HL-60 (cell line): ENCODE measurements at regions not wholly inside any gene's neighbourhood (a gene's known extent, or its start where the extent isn't known, plus 50 kb on each side); places are given as distances from the start of the nearest gene placed in this dataset.

ENCODE experiments used
- CTCF ChIP-seq: IDR thresholded peaks from one replicate; pipeline ENCODE4 v1.5.1; 2011; ENCODE audit warnings: low read length, control low read depth, inconsistent platforms; ENCODE audit not compliant: insufficient read depth
- POLR2AphosphoS5 ChIP-seq: IDR thresholded peaks from 2 replicates; pipeline ENCODE4 v1.6.1; 2012; ENCODE audit warnings: low read depth
- REST ChIP-seq: IDR thresholded peaks from 2 replicates; pipeline ENCODE4 v1.6.1; 2012; ENCODE audit warnings: low read depth; ENCODE audit not compliant: insufficient replicate concordance

GRCh38 chr6:19571176-19571575 is 266.0 kb upstream of the ID4 start:
- TF ChIP-seq REST (no peak), CTCF (no peak), POLR2AphosphoS5 (no peak)
